Right lobe of liver (tissue), 6 donors: ENCODE measurements at regions not wholly inside any gene's neighbourhood (a gene's known extent, or its start where the extent isn't known, plus 50 kb on each side); places are given as distances from the start of the nearest gene placed in this dataset.

Source experiments
- ATAC-seq, 4 donors: fragments of 200-7000 bp; cut with Tn5 transposase; one replicate each; pipeline ENCODE4 v1.9.1; 2020; ENCODE audit warnings: mild to moderate bottlenecking in 4 of 4, moderate library complexity in 4 of 4
- DNase-seq, 3 donors: peaks; one replicate each; pipeline ENCODE4 v3.0.0-alpha.2; 2020
- H3K27ac ChIP-seq, 3 donors: fragments of 200-600 bp; one replicate each; pipeline ENCODE4 v1.8.0; 2022
- H3K27me3 ChIP-seq, 2 donors: fragments of 200-600 bp; one replicate each; pipeline ENCODE4 v1.8.0; 2022
- H3K36me3 ChIP-seq, 4 donors: fragments of 200-600 bp; sonication (generic) in 1 of 4; one replicate each; pipeline versions ENCODE4 v1.5.1 to v1.8.0; 2017 to 2022; ENCODE audit warnings: control low read depth in 1 of 4
- H3K4me1 ChIP-seq, 4 donors: fragments of 200-600 bp; sonication (generic) in 1 of 4; one replicate each; pipeline versions ENCODE4 v1.5.1 to v1.8.0; 2017 to 2022; ENCODE audit warnings: control low read depth in 1 of 4
- H3K4me3 ChIP-seq, 3 donors: fragments of 200-600 bp; one replicate each; pipeline ENCODE4 v1.8.0; 2022
- H3K9me3 ChIP-seq, 4 donors: fragments of 200-600 bp; sonication (generic) in 1 of 4; one replicate each; pipeline versions ENCODE4 v1.5.1 to v1.8.0; 2017 to 2022; ENCODE audit warnings: control low read depth in 1 of 4
- POLR2A ChIP-seq: fragments of 450-650 bp; IDR thresholded peaks from one replicate; pipeline ENCODE4 v1.6.1; 2017; ENCODE audit warnings: antibody characterized with exemption, mild to moderate bottlenecking
- WGBS: methylation state at CpG from one replicate; pipeline ENCODE4 v1.1.6; 2018; ENCODE audit warnings: low coverage, low lambda C conversion rate; ENCODE audit not compliant: insufficient coverage; ENCODE audit errors: missing lambda C conversion rate; 5-methylcytosine and 5-hydroxymethylcytosine counted together
- intact Hi-C, 2 donors: fragments of 100-400 bp; cut with DNase I; formaldehyde crosslinking; loops; one replicate each; pipeline versions ENCODE4 v1.11.2 to v1.14.1; 2022
- TF ChIP-seq, protein P1 (sequence below), 4 donors: fragments of 200-600 bp in 3 of 4; fragments of 450-650 bp in 1 of 4; IDR thresholded peaks; one replicate each; pipeline versions ENCODE4 v1.5.1 to v1.8.0; 2016 to 2022; ENCODE audit warnings: antibody characterized with exemption in 4 of 4, mild to moderate bottlenecking in 2 of 4
- donor health status: DM: no; HTN: yes; CAD: no.
- donor health status: DM: no; HTN: no; CAD: no.
- donor health status: DM: no; HTN: no; CAD: no.
- donor health status: DM: no; HTN: yes; CAD: no.
- donor health status: DM: no; HTN: yes; CAD: no.

DNA sequence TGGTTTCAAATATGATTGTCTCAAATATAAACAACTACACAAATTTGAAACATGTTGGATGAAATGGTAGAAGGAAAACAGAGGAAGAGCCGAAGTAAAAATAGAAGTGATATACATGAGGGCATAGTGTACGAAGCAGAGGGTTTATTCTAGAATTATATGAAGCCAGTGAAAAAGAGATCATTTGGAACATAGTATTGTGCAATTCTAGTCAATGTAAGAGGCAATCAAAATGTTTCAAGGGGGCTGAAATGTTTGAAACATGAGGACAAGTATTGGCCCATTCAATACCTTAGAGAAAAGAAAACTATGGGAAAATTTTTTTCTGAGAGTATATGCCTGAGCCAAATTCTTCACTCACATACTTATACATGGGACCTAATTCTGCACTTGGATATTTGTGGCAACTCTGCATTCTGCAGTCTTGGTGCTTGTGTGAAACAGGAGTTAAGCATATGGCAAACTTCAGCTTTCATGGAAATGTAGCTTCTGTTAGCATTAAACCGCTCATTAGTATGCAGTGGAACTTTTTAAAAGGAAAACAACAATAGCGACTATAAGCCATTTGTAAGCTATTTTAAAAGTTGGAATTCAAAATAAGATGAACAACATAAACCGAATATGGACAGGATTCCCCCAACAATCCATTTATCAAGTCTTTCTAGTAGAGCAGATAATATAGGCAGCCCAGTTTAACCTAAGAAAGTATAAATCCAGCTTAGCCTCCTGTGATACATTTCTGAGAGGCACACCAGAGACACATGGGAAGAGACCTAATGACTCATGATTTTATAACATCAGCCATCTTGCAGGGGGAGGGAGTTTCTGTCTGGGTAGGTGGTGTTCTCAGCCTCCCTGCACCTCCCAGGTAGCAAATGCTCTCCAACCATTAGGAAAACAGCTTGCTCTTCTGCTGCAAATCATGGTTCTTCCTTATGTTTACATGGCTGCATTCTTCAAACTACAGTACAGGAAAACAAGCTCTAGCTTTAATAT, 197.8 kb downstream of the PAX3 start:
- no peak for DNase-seq
- Histone ChIP-seq H3K4me3 (no peak overlapping the region), H3K27ac (no peak overlapping the region), H3K27me3 (no peaks in the 10 kb centered on the region), H3K36me3 (no peaks in the 10 kb centered on the region), H3K9me3 (no peaks in the 10 kb centered on the region), H3K4me1 (no peaks in the 10 kb centered on the region)
- no peak for TF ChIP-seq POLR2A
- TF ChIP-seq, protein P1, sequence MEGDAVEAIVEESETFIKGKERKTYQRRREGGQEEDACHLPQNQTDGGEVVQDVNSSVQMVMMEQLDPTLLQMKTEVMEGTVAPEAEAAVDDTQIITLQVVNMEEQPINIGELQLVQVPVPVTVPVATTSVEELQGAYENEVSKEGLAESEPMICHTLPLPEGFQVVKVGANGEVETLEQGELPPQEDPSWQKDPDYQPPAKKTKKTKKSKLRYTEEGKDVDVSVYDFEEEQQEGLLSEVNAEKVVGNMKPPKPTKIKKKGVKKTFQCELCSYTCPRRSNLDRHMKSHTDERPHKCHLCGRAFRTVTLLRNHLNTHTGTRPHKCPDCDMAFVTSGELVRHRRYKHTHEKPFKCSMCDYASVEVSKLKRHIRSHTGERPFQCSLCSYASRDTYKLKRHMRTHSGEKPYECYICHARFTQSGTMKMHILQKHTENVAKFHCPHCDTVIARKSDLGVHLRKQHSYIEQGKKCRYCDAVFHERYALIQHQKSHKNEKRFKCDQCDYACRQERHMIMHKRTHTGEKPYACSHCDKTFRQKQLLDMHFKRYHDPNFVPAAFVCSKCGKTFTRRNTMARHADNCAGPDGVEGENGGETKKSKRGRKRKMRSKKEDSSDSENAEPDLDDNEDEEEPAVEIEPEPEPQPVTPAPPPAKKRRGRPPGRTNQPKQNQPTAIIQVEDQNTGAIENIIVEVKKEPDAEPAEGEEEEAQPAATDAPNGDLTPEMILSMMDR (IDR thresholded peaks at IDR 0.05), result no peak
- WGBS, result 40% methylated on average over 5 of the region's 5 CpGs
- ATAC-seq, result no peak
- intact Hi-C loops, result no loop called here

DNA sequence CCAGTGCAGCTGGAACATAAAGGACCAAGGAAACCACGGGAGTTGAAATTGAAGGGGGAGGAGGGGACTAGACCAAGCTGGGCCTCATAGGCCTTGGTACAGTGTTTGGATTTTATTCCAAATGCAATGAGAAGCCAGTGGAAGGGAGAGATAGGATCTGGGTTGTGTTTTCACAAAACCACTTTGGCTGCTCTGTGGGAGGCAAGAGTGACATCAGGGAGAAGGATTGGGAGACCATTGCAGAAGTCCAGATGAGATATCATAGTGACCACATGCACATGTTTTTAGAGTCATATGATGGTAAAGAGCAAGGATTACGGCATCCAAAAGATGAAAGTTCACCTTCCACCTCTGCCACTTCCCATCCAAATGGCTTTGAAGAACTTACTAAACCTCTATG, 210.2 kb downstream of the PAX3 start:
- H3K4me3 ChIP-seq, result no peak overlapping the region
- no peak overlapping the region for H3K27ac ChIP-seq
- TF ChIP-seq POLR2A, result no peak
- H3K4me1 ChIP-seq, result no peaks in the 10 kb centered on the region
- ATAC-seq (no peak), DNase-seq (no peak)
- intact Hi-C loops, result no loop called here
- no peaks in the 10 kb centered on the region for H3K36me3 ChIP-seq
- H3K27me3 ChIP-seq, result no peaks in the 10 kb centered on the region
- 50% methylated on average over 2 of the region's 2 CpGs for WGBS
- H3K9me3 ChIP-seq, result no peaks in the 10 kb centered on the region

DNA sequence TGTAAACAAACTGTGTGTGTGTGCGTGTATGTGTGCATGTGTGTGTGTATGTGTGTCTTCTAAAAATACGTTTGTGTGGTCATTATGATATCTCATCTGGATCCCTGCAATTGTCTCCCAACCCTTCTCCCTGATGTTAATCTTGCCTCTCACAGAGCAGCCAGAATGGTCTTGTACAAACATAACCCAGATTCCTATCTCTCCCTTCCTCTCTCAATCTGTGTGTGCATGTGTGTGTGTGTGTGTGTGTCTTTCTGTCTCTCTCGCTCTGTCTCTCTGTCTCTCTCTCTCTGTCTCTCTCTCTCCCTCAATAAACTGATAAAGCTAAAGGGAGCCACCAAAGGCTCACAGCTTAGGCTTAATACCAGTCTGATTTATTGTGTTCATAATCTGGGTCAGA, 210.8 kb downstream of the PAX3 start:
- 58% methylated on average over 3 of the region's 3 CpGs for WGBS
- DNase-seq (no peak), ATAC-seq (no peak)
- Histone ChIP-seq H3K27me3 (no peaks in the 10 kb centered on the region), H3K4me3 (no peak overlapping the region), H3K9me3 (no peaks in the 10 kb centered on the region), H3K4me1 (no peaks in the 10 kb centered on the region), H3K27ac (no peak overlapping the region), H3K36me3 (no peaks in the 10 kb centered on the region)
- intact Hi-C loops, result no loop called here
- TF ChIP-seq, protein P1 (IDR thresholded peaks at IDR 0.05), result no peak
- no peak for TF ChIP-seq POLR2A

DNA sequence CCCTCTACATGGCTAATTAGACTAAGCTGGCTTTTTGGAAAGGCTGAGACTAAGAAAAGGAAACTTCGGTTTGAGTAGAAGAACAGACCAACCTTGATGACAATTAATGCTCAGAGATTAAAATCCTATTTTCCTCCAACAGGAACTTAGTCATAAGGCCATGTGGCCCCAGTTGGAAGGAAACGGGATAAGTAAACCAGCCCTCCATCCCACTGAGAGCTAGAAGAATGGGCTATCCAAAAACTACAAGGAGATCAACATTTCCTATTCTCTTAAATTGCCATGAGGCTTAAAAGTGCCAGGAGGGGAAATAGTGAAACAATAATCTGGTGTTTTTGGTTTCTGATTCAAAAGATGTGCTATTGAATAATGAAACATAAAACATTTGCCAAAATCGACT, 216.6 kb downstream of the PAX3 start:
- Histone ChIP-seq H3K4me3 (no peak overlapping the region), H3K36me3 (no peaks in the 10 kb centered on the region), H3K4me1 (no peaks in the 10 kb centered on the region), H3K27ac (no peak overlapping the region), H3K9me3 (no peaks in the 10 kb centered on the region), H3K27me3 (peaks cover 0 to 6% of the 10 kb centered on the region in 2 donors)
- DNase-seq (no peak), ATAC-seq (no peak)
- TF ChIP-seq POLR2A, result no peak
- TF ChIP-seq, protein P1 (IDR thresholded peaks at IDR 0.05), result no peak
- 16% methylated on average over 3 of the region's 3 CpGs for WGBS
- intact Hi-C loops, result no loop called here

DNA sequence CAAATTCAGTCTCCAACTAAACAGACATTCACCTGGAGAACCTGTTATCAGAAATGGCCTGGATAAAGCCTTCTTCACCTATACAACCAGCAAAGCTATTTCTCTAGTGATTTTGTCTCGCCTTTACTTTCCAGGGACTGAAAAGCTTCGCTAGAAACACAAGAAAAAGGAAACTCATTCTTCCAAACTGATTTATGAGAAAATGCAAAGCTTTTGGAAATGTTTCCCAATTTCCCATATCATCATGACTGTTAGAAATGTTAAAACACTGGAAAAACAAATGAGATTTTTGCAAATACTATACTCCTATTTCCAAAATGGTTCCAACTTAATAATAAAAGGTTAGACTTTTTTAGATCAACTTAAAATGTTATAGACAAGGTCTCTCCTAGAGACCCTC, 218.7 kb downstream of the PAX3 start:
- Histone ChIP-seq H3K27me3 (peaks cover 0 to 12% of the 10 kb centered on the region in 2 donors), H3K4me1 (no peaks in the 10 kb centered on the region), H3K27ac (no peak overlapping the region), H3K9me3 (no peaks in the 10 kb centered on the region), H3K36me3 (no peaks in the 10 kb centered on the region), H3K4me3 (no peak overlapping the region)
- DNase-seq (no peak), ATAC-seq (no peak)
- no peak for TF ChIP-seq POLR2A
- TF ChIP-seq, protein P1 (IDR thresholded peaks at IDR 0.05), result no peak
- WGBS, result 54% methylated on average over 2 of the region's 2 CpGs
- intact Hi-C loops, result no loop called here
